Astrocyte (in vitro differentiated cells and primary cell): ENCODE measurements at regions not wholly inside any gene's neighbourhood (a gene's known extent, or its start where the extent isn't known, plus 50 kb on each side); places are given as distances from the start of the nearest gene placed in this dataset.

Experiments used
- EZH2 ChIP-seq: IDR thresholded peaks from 2 replicates; pipeline ENCODE4 v1.6.1; 2012; ENCODE audit warnings: mild to moderate bottlenecking, low read length, inconsistent platforms; ENCODE audit not compliant: insufficient read depth
- TF ChIP-seq, protein P1 (sequence below): IDR thresholded peaks from 2 replicates; pipeline ENCODE4 v1.5.1; 2011; ENCODE audit warnings: low read depth, mild to moderate bottlenecking, inconsistent platforms, low read length, moderate library complexity; ENCODE audit not compliant: insufficient read depth

DNA sequence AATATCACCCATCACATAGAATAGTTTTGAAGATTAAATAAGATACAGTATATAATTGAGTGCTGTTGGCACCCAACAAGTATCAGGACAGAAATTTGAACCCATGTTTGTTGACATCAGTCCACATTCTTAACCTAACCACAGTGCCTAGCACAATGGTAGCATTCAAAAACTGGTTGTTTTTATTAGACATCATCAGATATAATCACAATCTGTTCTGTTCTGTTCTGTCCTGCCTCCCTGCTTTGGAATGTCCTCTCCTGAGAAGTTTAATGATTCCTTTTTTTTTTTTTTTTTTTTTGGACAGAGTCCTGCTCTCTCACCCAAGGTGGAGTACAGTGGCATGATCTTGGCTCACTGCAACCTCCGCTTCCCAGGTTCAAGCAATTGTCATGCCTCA, 476.6 kb downstream of the RMST start:
- TF ChIP-seq, protein P1, sequence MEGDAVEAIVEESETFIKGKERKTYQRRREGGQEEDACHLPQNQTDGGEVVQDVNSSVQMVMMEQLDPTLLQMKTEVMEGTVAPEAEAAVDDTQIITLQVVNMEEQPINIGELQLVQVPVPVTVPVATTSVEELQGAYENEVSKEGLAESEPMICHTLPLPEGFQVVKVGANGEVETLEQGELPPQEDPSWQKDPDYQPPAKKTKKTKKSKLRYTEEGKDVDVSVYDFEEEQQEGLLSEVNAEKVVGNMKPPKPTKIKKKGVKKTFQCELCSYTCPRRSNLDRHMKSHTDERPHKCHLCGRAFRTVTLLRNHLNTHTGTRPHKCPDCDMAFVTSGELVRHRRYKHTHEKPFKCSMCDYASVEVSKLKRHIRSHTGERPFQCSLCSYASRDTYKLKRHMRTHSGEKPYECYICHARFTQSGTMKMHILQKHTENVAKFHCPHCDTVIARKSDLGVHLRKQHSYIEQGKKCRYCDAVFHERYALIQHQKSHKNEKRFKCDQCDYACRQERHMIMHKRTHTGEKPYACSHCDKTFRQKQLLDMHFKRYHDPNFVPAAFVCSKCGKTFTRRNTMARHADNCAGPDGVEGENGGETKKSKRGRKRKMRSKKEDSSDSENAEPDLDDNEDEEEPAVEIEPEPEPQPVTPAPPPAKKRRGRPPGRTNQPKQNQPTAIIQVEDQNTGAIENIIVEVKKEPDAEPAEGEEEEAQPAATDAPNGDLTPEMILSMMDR, result no peak
- no peak for TF ChIP-seq EZH2
